Heart right ventricle (tissue), 16 donors: ENCODE measurements at regions not wholly inside any gene's neighbourhood (a gene's known extent, or its start where the extent isn't known, plus 50 kb on each side); places are given as distances from the start of the nearest gene placed in this dataset.
"Not testable (repeated sequence)": the region's sequence is repeated elsewhere in the genome, so short reads cannot be mapped to it uniquely, and the experiment has no call there.

Source experiments
- ATAC-seq, 8 donors: fragments of 200-7000 bp; cut with Tn5 transposase; one replicate each; pipeline ENCODE4 v1.9.1; 2020; ENCODE audit warnings: mild to moderate bottlenecking in 8 of 8, moderate library complexity in 8 of 8, moderate number of reproducible peaks in 1 of 8
- DNase-seq, 2 donors: peaks; one replicate each; pipeline ENCODE4 v3.0.0-alpha.2; 2020
- H3K27ac ChIP-seq, 10 donors: fragments of 200-600 bp; sonication (generic) in 2 of 10; one replicate each; pipeline versions ENCODE4 v1.5.0 to v1.8.0; 2020 to 2022; ENCODE audit warnings: mild to moderate bottlenecking in 3 of 10
- H3K27me3 ChIP-seq, 7 donors: fragments of 200-600 bp; one replicate each; pipeline ENCODE4 v1.8.0; 2021 to 2022; ENCODE audit warnings: mild to moderate bottlenecking in 2 of 7
- H3K36me3 ChIP-seq, 9 donors: fragments of 200-600 bp; sonication (generic) in 1 of 9; one replicate each; pipeline versions ENCODE4 v1.5.0 to v1.8.0; 2020 to 2022; ENCODE audit warnings: mild to moderate bottlenecking in 2 of 9
- H3K4me1 ChIP-seq, 9 donors: fragments of 200-600 bp; sonication (generic) in 1 of 9; one replicate each; pipeline versions ENCODE4 v1.5.0 to v1.8.0; 2020 to 2022; ENCODE audit warnings: mild to moderate bottlenecking in 4 of 9
- H3K4me3 ChIP-seq, 10 donors: fragments of 200-600 bp; sonication (generic) in 2 of 10; one replicate each; pipeline versions ENCODE4 v1.5.0 to v1.8.0; 2020 to 2022; ENCODE audit warnings: mild to moderate bottlenecking in 7 of 10, moderate library complexity in 2 of 10
- H3K9me3 ChIP-seq, 11 donors: fragments of 200-600 bp in 10 of 11; sonication (generic) in 2 of 11; one replicate each; pipeline versions ENCODE4 v1.5.0 to v1.8.0; 2013 to 2022; ENCODE audit warnings: mild to moderate bottlenecking in 2 of 11, control low read depth in 1 of 11, moderate library complexity in 1 of 11
- WGBS, 2 donors: extraction: QIAGEN DNeasy Blood & Tissue Kit; methylation state at CpG; one replicate each; pipeline ENCODE4 v1.1.7; 2013; ENCODE audit warnings: inconsistent platforms in 1 of 2; 5-methylcytosine and 5-hydroxymethylcytosine counted together
- intact Hi-C, 10 donors: fragments of 100-400 bp; cut with DNase I; formaldehyde crosslinking; loops; one replicate each; pipeline versions ENCODE4 v1.11.1 to v1.14.2; 2022
- TF ChIP-seq, protein P1 (sequence below), 9 donors: fragments of 200-600 bp; sonication (generic) in 2 of 9; IDR thresholded peaks; one replicate each; pipeline versions ENCODE4 v1.5.0 to v1.8.0; 2021 to 2022; ENCODE audit warnings: antibody characterized with exemption in 9 of 9, mild to moderate bottlenecking in 5 of 9, moderate library complexity in 1 of 9
- donor health status: Arrhythmogenic right ventricular cardiomyopathy.
- donor health status: ischemic (EF 13 %, LVEDD 7.1; RV severe dilation, severe dysfunction).
- donor health status: healthy with polysubstance abuse.
- donor health status: DM: no; HTN: yes; CAD: no.
- donor health status: DM: no; HTN: no; CAD: no.
- donor health status: ischemic (EF 25% LVEDD 6.9; RV normal size, moderate dysfunction).
- donor health status: ischemic (EF 25% LVEDD 5.7; RV mildly dilated, moderate dysfunction).
- donor health status: healthy.
- donor health status: DM: yes; HTN: yes; CAD: no.
- donor health status: Ischemic cardiomyopathy.
- donor health status: ischemic (EF 35%, LVEDD 5.7; RV mildly dilated, moderate dysfunction).
- donor health status: nonischemic (EF 11% LVEDD 7.7; RV severe dilation, severe dysfunction).
- donor health status: DM: yes; HTN: yes; CAD: no.
- donor health status: PGD.
- donor health status: ischemic (EF 29% LVEDD 5.4; RV normal size, mild dysfunction).
- donor health status: nonischemic (EF 23%, LVEDD 6.1; RV moderate dilation, normal function).

- intact Hi-C loops, H3K36me3 ChIP-seq, H3K4me1 ChIP-seq, H3K27me3 ChIP-seq, DNase-seq, H3K27ac ChIP-seq, ATAC-seq, H3K4me3 ChIP-seq: not testable (repeated sequence)
- 70 to 92% methylated on average over 1 of the region's 1 CpG for WGBS, 2 donors
- H3K9me3 ChIP-seq: peaks cover 0 to 41% (median 0%) of the 10 kb centered on the region in 11 donors
Observed at GRCh38 chr1:24268555-24268954, 50.6 kb upstream of the GRHL3 start.

DNA sequence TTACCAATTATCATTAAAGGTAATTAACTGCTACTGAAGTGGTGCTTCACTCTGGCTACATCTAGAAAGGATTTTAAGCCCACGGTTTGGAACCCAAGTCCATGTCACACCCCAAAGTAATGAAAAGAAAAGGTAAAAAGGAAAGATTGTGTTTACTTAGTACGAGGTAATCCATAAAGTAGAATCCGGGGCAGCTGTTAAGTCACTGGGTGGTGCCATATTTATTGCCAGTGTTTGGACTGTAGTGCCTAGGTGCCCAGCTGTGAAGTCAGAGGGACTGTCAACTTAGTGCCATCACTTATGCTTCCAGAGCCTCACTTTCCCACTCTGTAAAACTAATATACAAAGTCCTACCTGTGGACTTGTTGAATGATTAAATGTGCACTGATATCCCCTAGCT, 52.2 kb upstream of the GRHL3 start:
- Histone ChIP-seq H3K27ac (no peak overlapping the region), H3K4me3 (no peak overlapping the region), H3K9me3 (peaks cover 0 to 35% (median 0%) of the 10 kb centered on the region in 11 donors), H3K27me3 (peaks cover 0 to 5% (median 0%) of the 10 kb centered on the region in 7 donors), H3K36me3 (no peaks in the 10 kb centered on the region), H3K4me1 (no peaks in the 10 kb centered on the region)
- no peak for DNase-seq
- ATAC-seq: no peak
- intact Hi-C loops: no loop called here
- TF ChIP-seq, protein P1, sequence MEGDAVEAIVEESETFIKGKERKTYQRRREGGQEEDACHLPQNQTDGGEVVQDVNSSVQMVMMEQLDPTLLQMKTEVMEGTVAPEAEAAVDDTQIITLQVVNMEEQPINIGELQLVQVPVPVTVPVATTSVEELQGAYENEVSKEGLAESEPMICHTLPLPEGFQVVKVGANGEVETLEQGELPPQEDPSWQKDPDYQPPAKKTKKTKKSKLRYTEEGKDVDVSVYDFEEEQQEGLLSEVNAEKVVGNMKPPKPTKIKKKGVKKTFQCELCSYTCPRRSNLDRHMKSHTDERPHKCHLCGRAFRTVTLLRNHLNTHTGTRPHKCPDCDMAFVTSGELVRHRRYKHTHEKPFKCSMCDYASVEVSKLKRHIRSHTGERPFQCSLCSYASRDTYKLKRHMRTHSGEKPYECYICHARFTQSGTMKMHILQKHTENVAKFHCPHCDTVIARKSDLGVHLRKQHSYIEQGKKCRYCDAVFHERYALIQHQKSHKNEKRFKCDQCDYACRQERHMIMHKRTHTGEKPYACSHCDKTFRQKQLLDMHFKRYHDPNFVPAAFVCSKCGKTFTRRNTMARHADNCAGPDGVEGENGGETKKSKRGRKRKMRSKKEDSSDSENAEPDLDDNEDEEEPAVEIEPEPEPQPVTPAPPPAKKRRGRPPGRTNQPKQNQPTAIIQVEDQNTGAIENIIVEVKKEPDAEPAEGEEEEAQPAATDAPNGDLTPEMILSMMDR (IDR thresholded peaks at IDR 0.05): no peak
- whole genome bisulfite sequencing, 2 donors: 60 to 63% methylated on average over 3 of the region's 3 CpGs

GRCh38 chr1:24266398-24266941, 52.7 kb upstream of the GRHL3 start:
- intact Hi-C loops: no loop called here
- peaks cover 0 to 31% (median 0%) of the 10 kb centered on the region in 11 donors for H3K9me3 ChIP-seq
- WGBS, 2 donors: 60 to 64% methylated on average over 9 of the region's 9 CpGs
- H3K36me3 ChIP-seq: no peaks in the 10 kb centered on the region
- TF ChIP-seq, protein P1 (IDR thresholded peaks at IDR 0.05): no peak
- H3K4me1 ChIP-seq: no peaks in the 10 kb centered on the region
- DNase-seq: no peak
- H3K4me3 ChIP-seq: no peak overlapping the region
- ATAC-seq: no peak
- H3K27ac ChIP-seq: no peak overlapping the region
- peaks cover 0 to 5% (median 0%) of the 10 kb centered on the region in 7 donors for H3K27me3 ChIP-seq

DNA sequence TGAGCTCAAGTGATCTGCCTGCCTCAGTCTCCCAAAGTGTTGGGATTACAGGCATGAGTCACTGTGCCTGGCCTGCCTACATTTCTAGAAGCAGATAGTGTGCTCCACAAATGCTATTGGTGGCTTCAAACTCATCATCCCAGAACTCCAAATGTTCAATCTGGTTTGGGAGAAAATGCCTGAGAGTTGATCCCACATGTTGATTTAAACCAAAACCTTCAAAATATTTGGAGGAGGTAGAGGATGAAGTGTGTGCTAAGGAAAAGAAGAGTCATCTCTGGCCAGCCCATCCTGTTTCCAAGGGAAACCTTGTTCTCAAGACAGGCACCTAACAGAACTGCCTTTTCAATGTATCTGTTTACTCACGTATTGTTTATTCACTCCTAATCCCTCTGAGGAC, 55.4 kb upstream of the GRHL3 start:
- TF ChIP-seq, protein P1 (IDR thresholded peaks at IDR 0.05): no peak
- intact Hi-C loops: no loop called here
- H3K4me1 ChIP-seq: no peaks in the 10 kb centered on the region
- DNase-seq (no peak), ATAC-seq (no peak)
- H3K4me3 ChIP-seq: no peak overlapping the region
- 86 to 94% methylated on average over 1 of the region's 1 CpG for WGBS, 2 donors
- H3K9me3 ChIP-seq: peaks cover 0 to 13% (median 0%) of the 10 kb centered on the region in 11 donors
- no peaks in the 10 kb centered on the region for H3K36me3 ChIP-seq
- H3K27me3 ChIP-seq: peaks cover 0 to 5% (median 0%) of the 10 kb centered on the region in 7 donors
- no peak overlapping the region for H3K27ac ChIP-seq

DNA sequence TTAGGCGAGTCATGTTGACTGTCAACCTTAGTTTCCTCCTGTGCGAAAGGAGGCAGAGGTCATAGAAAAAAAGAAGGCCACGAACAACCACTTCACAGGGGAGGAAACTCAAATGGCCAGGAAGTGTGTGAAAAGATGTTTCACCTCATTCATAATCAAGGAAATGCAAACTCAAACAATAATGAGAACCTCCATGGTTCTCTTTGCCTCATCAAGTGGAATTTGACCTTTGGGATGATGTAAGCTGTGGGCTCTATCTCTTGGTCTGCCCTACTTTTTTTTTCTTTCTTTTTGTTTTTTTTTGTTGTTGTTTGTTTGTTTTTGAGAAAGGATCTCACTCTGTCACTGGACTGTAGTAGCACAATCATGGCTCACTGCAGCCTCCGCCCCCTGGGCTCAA, 55.9 kb upstream of the GRHL3 start:
- Histone ChIP-seq H3K27ac (no peak overlapping the region), H3K36me3 (no peaks in the 10 kb centered on the region), H3K4me3 (no peak overlapping the region), H3K4me1 (no peaks in the 10 kb centered on the region), H3K9me3 (peaks cover 0 to 9% (median 0%) of the 10 kb centered on the region in 11 donors), H3K27me3 (peaks cover 0 to 5% (median 0%) of the 10 kb centered on the region in 7 donors)
- intact Hi-C loops: no loop called here
- DNase-seq (no peak), ATAC-seq (no peak)
- TF ChIP-seq, protein P1 (IDR thresholded peaks at IDR 0.05): no peak
- 81 to 85% methylated on average over 4 of the region's 4 CpGs for WGBS, 2 donors
